LoVo (cell line): ENCODE measurements at regions not wholly inside any gene's neighbourhood (a gene's known extent, or its start where the extent isn't known, plus 50 kb on each side); places are given as distances from the start of the nearest gene placed in this dataset.

ENCODE experiments used
- DNase-seq: peaks from one replicate; pipeline ENCODE4 v3.0.0-alpha.2; 2016; ENCODE audit warnings: low spot score

GRCh38 chr20:53837126-53837826, 233.1 kb downstream of the BCAS1 start:
- DNase-seq, result peak; percentile 53

GRCh38 chr20:53834749-53835148, 235.6 kb downstream of the BCAS1 start:
- no peak for DNase-seq

GRCh38 chr20:53834062-53834442, 236.3 kb downstream of the BCAS1 start:
- DNase-seq, result peak; percentile 38

GRCh38 chr20:53833333-53834061, 236.9 kb downstream of the BCAS1 start:
- DNase-seq, result no peak

GRCh38 chr20:53832499-53832898, 237.9 kb downstream of the BCAS1 start:
- no peak for DNase-seq

- DNase-seq, result no peak
Observed at GRCh38 chr20:53831812-53832211, 238.2 kb upstream of the ZNF217 start.

GRCh38 chr20:53831228-53831627, 237.6 kb upstream of the ZNF217 start:
- DNase-seq, result no peak

- peak; percentile 46 for DNase-seq
Observed at GRCh38 chr20:53829724-53830521, 236.3 kb upstream of the ZNF217 start.

- DNase-seq, result peak; percentile 90
Observed at GRCh38 chr20:53829255-53829723, 235.7 kb upstream of the ZNF217 start.

GRCh38 chr20:53828682-53829254, 235.1 kb upstream of the ZNF217 start:
- peak; percentile 69 for DNase-seq

GRCh38 chr20:53828088-53828681, 234.5 kb upstream of the ZNF217 start:
- DNase-seq, result peak; percentile 52

GRCh38 chr20:53827292-53828087, 233.9 kb upstream of the ZNF217 start:
- no peak for DNase-seq

GRCh38 chr20:53826597-53827291, 233.1 kb upstream of the ZNF217 start:
- no peak for DNase-seq

- no peak for DNase-seq
Observed at GRCh38 chr20:53826090-53826489, 232.5 kb upstream of the ZNF217 start.

- DNase-seq, result no peak
Observed at GRCh38 chr20:53825282-53825681, 231.6 kb upstream of the ZNF217 start.

- no peak for DNase-seq
Observed at GRCh38 chr20:53824779-53825178, 231.1 kb upstream of the ZNF217 start.

- no peak for DNase-seq
Observed at GRCh38 chr20:53823121-53823764, 229.6 kb upstream of the ZNF217 start.

GRCh38 chr20:53822534-53822933, 228.9 kb upstream of the ZNF217 start:
- no peak for DNase-seq

GRCh38 chr20:53819973-53820451, 226.4 kb upstream of the ZNF217 start:
- DNase-seq, result no peak
